HCT116 (cell line): ENCODE measurements at regions not wholly inside any gene's neighbourhood (a gene's known extent, or its start where the extent isn't known, plus 50 kb on each side); places are given as distances from the start of the nearest gene placed in this dataset.

ENCODE experiments used
- ATAC-seq: fragments of 200-7000 bp; cut with Tn5 transposase; 2 replicates; pipeline ENCODE4 v1.9.1; 2020; ENCODE audit warnings: mild to moderate bottlenecking, moderate library complexity
- BruUV-seq: library from RNA; stranded (reverse); fragments of 400-500 nt; replicated peaks from 2 replicates; lab custom pipeline; 2021; lab: Mats Ljungman, UMichigan
- CTCF ChIA-PET: fragments of 300-600 bp; sonication (Branson Sonifier 250); formaldehyde crosslinking; loops from one replicate; lab custom pipeline; 2021; ENCODE audit warnings: antibody characterized with exemption; lab: Charles Lee
- POLR2A ChIA-PET: fragments of 300-600, 350-600 bp; sonication (Branson Sonifier 250); formaldehyde crosslinking; loops from one replicate; lab custom pipeline; 2021; ENCODE audit warnings: antibody characterized with exemption; lab: Charles Lee
- RAD21 ChIA-PET, 2 experiments: fragments of 300-600 bp; sonication (Branson Sonifier 250); formaldehyde crosslinking; loops; one replicate each; lab custom pipeline; 2023; ENCODE audit warnings: low total read pairs in 2 of 2; ENCODE audit not compliant: uncharacterized antibody in 2 of 2, unreplicated experiment in 2 of 2, low non-redundant PET in 1 of 2; lab: Charles Lee
- DNase-seq: peaks from one replicate; pipeline ENCODE4 v3.0.0-alpha.2; 2010; ENCODE audit warnings: low read depth, low spot score
- H2AFZ ChIP-seq: fragments of 200-600 bp; shearing (Covaris generic), sonication (generic); 2 replicates; pipeline ENCODE4 v1.6.1; 2017; ENCODE audit warnings: low read depth, mixed run types, mixed read lengths, antibody characterized with exemption, low read length; ENCODE audit not compliant: poor library complexity, severe bottlenecking
- H3K27ac ChIP-seq: 2 replicates; pipeline ENCODE4 v1.5.1; 2012; ENCODE audit warnings: low read depth, low read length
- H3K27me3 ChIP-seq: fragments of 200-600 bp; sonication (generic); 2 replicates; pipeline ENCODE4 v1.6.1; 2016; ENCODE audit warnings: mixed run types, low read length, mixed read lengths; ENCODE audit not compliant: insufficient read depth
- H3K36me3 ChIP-seq, 2 experiments: fragments of 200-500 bp in 1 of 2; fragments of 200-600 bp in 1 of 2; sonication (Bioruptor generic) in 1 of 2; sonication (generic) in 1 of 2; 2 replicates each; pipeline versions ENCODE4 v1.5.1 to v1.6.1; 2014 to 2016; ENCODE audit warnings: low read length in 2 of 2, inconsistent platforms in 1 of 2, mixed read lengths in 1 of 2, mixed run types in 1 of 2; ENCODE audit not compliant: insufficient read depth in 2 of 2, control insufficient read depth in 1 of 2
- H3K4me1 ChIP-seq, 2 experiments: fragments of 200-600 bp in 1 of 2; sonication (generic) in 1 of 2; 2 replicates each; pipeline versions ENCODE4 v1.5.1 to v1.6.1; 2012 to 2017; ENCODE audit warnings: low read length in 2 of 2, inconsistent platforms in 1 of 2, mild to moderate bottlenecking in 1 of 2, mixed read lengths in 1 of 2, mixed run types in 1 of 2, moderate library complexity in 1 of 2; ENCODE audit not compliant: insufficient read depth in 2 of 2, control insufficient read depth in 1 of 2
- H3K4me2 ChIP-seq: fragments of 200-600 bp; sonication (generic); 2 replicates; pipeline ENCODE4 v1.6.1; 2017; ENCODE audit warnings: mixed run types, low read length, mixed read lengths
- H3K4me3 ChIP-seq, 2 experiments: fragments of 200-600 bp in 1 of 2; sonication (generic) in 1 of 2; replicated peaks in 1 of 2; 2 replicates each; pipeline ENCODE4 v1.5.1; 2011 to 2016; ENCODE audit warnings: low read length in 2 of 2, control low read depth in 1 of 2, low read depth in 1 of 2, mild to moderate bottlenecking in 1 of 2, mixed read lengths in 1 of 2, mixed run types in 1 of 2
- H3K79me2 ChIP-seq: fragments of 200-600 bp; sonication (generic); 2 replicates; pipeline ENCODE4 v1.6.1; 2017; ENCODE audit warnings: mild to moderate bottlenecking, mixed run types, low read length, moderate library complexity, mixed read lengths; ENCODE audit not compliant: insufficient read depth
- H3K9ac ChIP-seq: fragments of 200-600 bp; sonication (generic); 2 replicates; pipeline ENCODE4 v1.6.1; 2016; ENCODE audit warnings: low read length, mixed read lengths
- H3K9me2 ChIP-seq: fragments of 200-600 bp; sonication (generic), shearing (Covaris generic); 2 replicates; pipeline ENCODE4 v1.6.1; 2017; ENCODE audit warnings: mixed run types, mild to moderate bottlenecking, moderate library complexity; ENCODE audit not compliant: insufficient read depth
- H3K9me3 ChIP-seq, 2 experiments: fragments of 200-500 bp in 1 of 2; fragments of 200-600 bp in 1 of 2; sonication (Bioruptor generic) in 1 of 2; sonication (generic) in 1 of 2; 2 replicates each; pipeline ENCODE4 v1.6.1; 2014 to 2017; ENCODE audit warnings: low read length in 2 of 2, mixed read lengths in 2 of 2, inconsistent platforms in 1 of 2, low read depth in 1 of 2, mild to moderate bottlenecking in 1 of 2, mixed run types in 1 of 2, moderate library complexity in 1 of 2; ENCODE audit not compliant: control insufficient read depth in 1 of 2, insufficient read depth in 1 of 2
- H4K20me1 ChIP-seq: fragments of 200-600 bp; sonication (generic), shearing (Covaris generic); 2 replicates; pipeline ENCODE4 v1.6.1; 2017; ENCODE audit warnings: mixed run types, mild to moderate bottlenecking, moderate library complexity; ENCODE audit not compliant: insufficient read depth
- CBX3 ChIP-seq: IDR thresholded peaks from 2 replicates; pipeline ENCODE4 v1.6.1; 2012; ENCODE audit warnings: low read depth
- CEBPB ChIP-seq: IDR thresholded peaks from 2 replicates; pipeline ENCODE4 v1.6.1; 2012; ENCODE audit warnings: low read depth
- EGR1 ChIP-seq: IDR thresholded peaks from 2 replicates; pipeline ENCODE4 v1.6.1; 2012; ENCODE audit warnings: low read depth
- EZH2 ChIP-seq: fragments of 200-600 bp; sonication (generic); IDR thresholded peaks from 2 replicates; pipeline ENCODE4 v1.6.1; 2017; ENCODE audit warnings: antibody characterized with exemption, mixed run types
- EZH2phosphoT487 ChIP-seq: fragments of 200-600 bp; IDR thresholded peaks from 2 replicates; pipeline ENCODE4 v1.6.1; 2018; ENCODE audit warnings: antibody characterized with exemption, borderline replicate concordance
- FOSL1 ChIP-seq: IDR thresholded peaks from 2 replicates; pipeline ENCODE4 v1.6.1; 2012; ENCODE audit warnings: low read depth
- JUND ChIP-seq: IDR thresholded peaks from 2 replicates; pipeline ENCODE4 v1.6.1; 2012
- POLR2A ChIP-seq: IDR thresholded peaks from 2 replicates; pipeline ENCODE4 v1.7.0; 2011; ENCODE audit warnings: borderline replicate concordance; ENCODE audit not compliant: insufficient read depth, insufficient read length; ENCODE audit errors: extremely low read depth
- RAD21 ChIP-seq: IDR thresholded peaks from 2 replicates; pipeline ENCODE4 v1.6.1; 2012; ENCODE audit warnings: low read depth, mild to moderate bottlenecking
- SIN3A ChIP-seq: IDR thresholded peaks from 2 replicates; pipeline ENCODE4 v1.6.1; 2012; ENCODE audit warnings: low read depth
- SP1 ChIP-seq: IDR thresholded peaks from 2 replicates; pipeline ENCODE4 v1.6.1; 2012; ENCODE audit warnings: low read depth
- SRF ChIP-seq: IDR thresholded peaks from 2 replicates; pipeline ENCODE4 v1.6.1; 2012; ENCODE audit warnings: low read depth
- TCF7L2 ChIP-seq: IDR thresholded peaks from 2 replicates; pipeline ENCODE4 v1.7.0; 2011; ENCODE audit warnings: borderline replicate concordance, inconsistent platforms; ENCODE audit not compliant: insufficient read depth, insufficient read length; ENCODE audit errors: extremely low read depth
- YY1 ChIP-seq: IDR thresholded peaks from 2 replicates; pipeline ENCODE4 v1.6.1; 2011; ENCODE audit warnings: low read length, low read depth, moderate library complexity, mild to moderate bottlenecking; ENCODE audit not compliant: insufficient replicate concordance; ENCODE audit errors: extremely low read depth
- ZBTB33 ChIP-seq: IDR thresholded peaks from 2 replicates; pipeline ENCODE4 v1.6.1; 2011; ENCODE audit warnings: mild to moderate bottlenecking, low read length, moderate library complexity; ENCODE audit not compliant: insufficient replicate concordance; ENCODE audit errors: extremely low read depth
- ZFX ChIP-seq: fragments of 450-650 bp; IDR thresholded peaks from 2 replicates; pipeline ENCODE4 v1.6.1; 2017
- intact Hi-C: fragments of 100-400 bp; cut with micrococcal nuclease; formaldehyde crosslinking; loops from 2 replicates; pipeline ENCODE4 v1.10.0; 2022
- TF ChIP-seq, protein P1 (sequence below): IDR thresholded peaks from 2 replicates; pipeline ENCODE4 v1.6.1; 2012
- TF ChIP-seq, protein P2 (sequence below), 3 experiments: fragments of 200-600 bp in 1 of 3; sonication (generic) in 1 of 3; IDR thresholded peaks in 2 of 3; conservative IDR thresholded peaks in 1 of 3; 2 replicates each; pipeline ENCODE4 v1.5.1; 2012 to 2017; ENCODE audit warnings: low read depth in 2 of 3, low read length in 2 of 3, antibody characterized with exemption in 1 of 3, borderline replicate concordance in 1 of 3, control low read depth in 1 of 3, mild to moderate bottlenecking in 1 of 3, mixed read lengths in 1 of 3, mixed run types in 1 of 3, moderate library complexity in 1 of 3; ENCODE audit not compliant: insufficient read depth in 1 of 3

DNA sequence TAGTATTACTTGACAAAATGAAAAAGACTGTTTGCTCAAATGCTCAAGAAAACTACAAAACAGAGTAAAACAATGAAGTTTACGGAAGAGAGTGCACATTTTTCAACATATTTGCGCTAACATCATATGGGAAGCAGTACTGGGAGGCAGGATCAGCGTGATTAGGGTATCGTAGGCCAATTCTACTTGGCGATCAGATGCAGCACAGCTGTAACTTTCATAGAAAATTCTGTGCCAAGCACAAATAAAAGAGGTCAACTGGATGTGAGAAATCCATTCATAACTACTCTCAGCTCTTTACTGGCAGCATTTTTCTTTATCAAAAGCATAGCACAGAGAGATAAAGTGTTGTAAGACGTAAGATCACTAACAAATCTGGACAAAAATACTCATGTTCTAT lies 1196.3 kb upstream of the GBE1 start:
- DNase-seq (no peak), ATAC-seq (no peak)
- no peak overlapping the region for H3K4me3 ChIP-seq
- H3K4me2 ChIP-seq = no peak overlapping the region
- no peaks in the 10 kb centered on the region for H4K20me1 ChIP-seq
- H3K27me3 ChIP-seq = no peaks in the 10 kb centered on the region
- RAD21 ChIA-PET = no interaction called here
- peaks cover 7 to 13% of the 10 kb centered on the region in 2 experiments; a peak in 2 of 4 replicates for H3K9me3 ChIP-seq
- no peak overlapping the region for H3K27ac ChIP-seq
- no peak overlapping the region for H2AFZ ChIP-seq
- no TSS peak for BruUV-seq
- POLR2A ChIA-PET = no interaction called here
- no peaks in the 10 kb centered on the region for H3K9me2 ChIP-seq
- no peaks in the 10 kb centered on the region for H3K4me1 ChIP-seq
- no peaks in the 10 kb centered on the region for H3K36me3 ChIP-seq
- CTCF ChIA-PET = no interaction called here
- TF ChIP-seq EGR1 = no peak
- TF ChIP-seq, protein P1, sequence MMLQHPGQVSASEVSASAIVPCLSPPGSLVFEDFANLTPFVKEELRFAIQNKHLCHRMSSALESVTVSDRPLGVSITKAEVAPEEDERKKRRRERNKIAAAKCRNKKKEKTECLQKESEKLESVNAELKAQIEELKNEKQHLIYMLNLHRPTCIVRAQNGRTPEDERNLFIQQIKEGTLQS = no peak
- TF ChIP-seq SIN3A = no peak
- no peak for TF ChIP-seq EZH2
- no peak for TF ChIP-seq EZH2phosphoT487
- TF ChIP-seq JUND = no peak
- no peak for TF ChIP-seq POLR2A
- no peak for TF ChIP-seq RAD21
- no peaks in the 10 kb centered on the region for H3K79me2 ChIP-seq
- no peak overlapping the region for H3K9ac ChIP-seq
- intact Hi-C loops = no loop called here

GRCh38 chr3:82957079-82957478 lies 1195.6 kb upstream of the GBE1 start:
- Histone ChIP-seq H3K27ac (no peak overlapping the region), H4K20me1 (no peaks in the 10 kb centered on the region), H3K4me2 (no peak overlapping the region), H2AFZ (no peak overlapping the region), H3K27me3 (no peaks in the 10 kb centered on the region), H3K9me3 (peaks cover 7 to 14% of the 10 kb centered on the region in 2 experiments; a peak in 2 of 4 replicates), H3K79me2 (no peaks in the 10 kb centered on the region), H3K9ac (no peak overlapping the region), H3K9me2 (no peaks in the 10 kb centered on the region), H3K36me3 (no peaks in the 10 kb centered on the region), H3K4me3 (no peak overlapping the region), H3K4me1 (no peaks in the 10 kb centered on the region)
- CTCF ChIA-PET = no interaction called here
- BruUV-seq = no TSS peak
- intact Hi-C loops = no loop called here
- RAD21 ChIA-PET = no interaction called here
- ATAC-seq = no peak
- DNase-seq = no peak
- POLR2A ChIA-PET = no interaction called here
- no peak for TF ChIP-seq POLR2A
- TF ChIP-seq, protein P2, sequence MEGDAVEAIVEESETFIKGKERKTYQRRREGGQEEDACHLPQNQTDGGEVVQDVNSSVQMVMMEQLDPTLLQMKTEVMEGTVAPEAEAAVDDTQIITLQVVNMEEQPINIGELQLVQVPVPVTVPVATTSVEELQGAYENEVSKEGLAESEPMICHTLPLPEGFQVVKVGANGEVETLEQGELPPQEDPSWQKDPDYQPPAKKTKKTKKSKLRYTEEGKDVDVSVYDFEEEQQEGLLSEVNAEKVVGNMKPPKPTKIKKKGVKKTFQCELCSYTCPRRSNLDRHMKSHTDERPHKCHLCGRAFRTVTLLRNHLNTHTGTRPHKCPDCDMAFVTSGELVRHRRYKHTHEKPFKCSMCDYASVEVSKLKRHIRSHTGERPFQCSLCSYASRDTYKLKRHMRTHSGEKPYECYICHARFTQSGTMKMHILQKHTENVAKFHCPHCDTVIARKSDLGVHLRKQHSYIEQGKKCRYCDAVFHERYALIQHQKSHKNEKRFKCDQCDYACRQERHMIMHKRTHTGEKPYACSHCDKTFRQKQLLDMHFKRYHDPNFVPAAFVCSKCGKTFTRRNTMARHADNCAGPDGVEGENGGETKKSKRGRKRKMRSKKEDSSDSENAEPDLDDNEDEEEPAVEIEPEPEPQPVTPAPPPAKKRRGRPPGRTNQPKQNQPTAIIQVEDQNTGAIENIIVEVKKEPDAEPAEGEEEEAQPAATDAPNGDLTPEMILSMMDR (IDR thresholded peaks at IDR 0.05 in 2 of 3, conservative IDR thresholded peaks at IDR 0.05 in 1 of 3; ENCODE audit: borderline replicate concordance in 1 of 3, insufficient read depth in 1 of 3, low read depth in 2 of 3, low read length in 2 of 3) = no peak
- TF ChIP-seq EZH2phosphoT487 = no peak
- no peak for TF ChIP-seq SRF
- TF ChIP-seq CBX3 = no peak
- no peak for TF ChIP-seq ZBTB33
- TF ChIP-seq, protein P1 = no peak
- no peak for TF ChIP-seq SP1
- TF ChIP-seq FOSL1 = no peak
- TF ChIP-seq TCF7L2 = no peak
- no peak for TF ChIP-seq EGR1
- no peak for TF ChIP-seq EZH2
- TF ChIP-seq YY1 = no peak
- TF ChIP-seq ZFX = no peak
- no peak for TF ChIP-seq CEBPB
